ENCODE measurements at regions not wholly inside any gene's neighbourhood (a gene's known extent, or its start where the extent isn't known, plus 50 kb on each side); places are given as distances from the start of the nearest gene placed in this dataset.

DNA sequence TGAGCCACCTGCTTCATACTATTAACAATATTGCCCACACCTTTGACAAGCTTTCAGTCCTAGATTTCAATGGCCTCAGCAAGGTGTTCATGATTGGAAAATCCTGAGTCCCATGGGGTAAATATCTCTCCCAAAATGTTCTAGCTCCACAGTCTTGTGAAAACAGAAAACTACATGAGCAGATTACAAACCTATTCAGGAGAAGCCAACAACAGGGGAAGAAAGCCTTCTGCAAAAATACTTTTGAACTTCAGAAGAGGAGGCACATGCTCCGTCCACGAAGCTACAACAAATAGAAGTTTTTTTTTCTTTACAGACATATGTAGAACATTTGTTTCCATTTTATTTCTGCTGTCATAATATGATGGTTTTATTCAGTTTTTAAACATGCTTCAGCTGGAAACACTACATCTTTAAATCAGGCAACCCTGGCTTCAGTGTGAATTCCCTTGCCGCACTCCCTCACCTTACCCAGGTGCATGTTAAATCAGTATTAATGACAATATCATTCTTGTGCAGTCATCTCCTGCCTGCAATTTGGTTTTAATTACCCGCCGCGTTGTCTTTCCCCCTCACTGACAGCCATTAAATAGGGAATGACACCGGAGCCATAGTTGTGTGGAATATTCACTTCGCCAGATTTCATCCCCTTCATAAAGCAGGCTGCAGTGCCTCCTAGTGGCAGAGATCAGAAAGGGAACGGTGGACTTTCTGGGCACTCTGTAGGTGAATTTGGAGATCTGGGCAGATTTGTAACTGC lies 725.5 kb upstream of the ARRDC4 start:
- Histone ChIP-seq H3K27me3 (no peaks in the 10 kb centered on the region), H3K4me1 (no peaks in the 10 kb centered on the region), H3K9me3 (no peaks in the 10 kb centered on the region), H3K36me3 (no peaks in the 10 kb centered on the region), H3K27ac (no peak overlapping the region), H3K4me3 (no peak overlapping the region)
- TF ChIP-seq, protein P1, sequence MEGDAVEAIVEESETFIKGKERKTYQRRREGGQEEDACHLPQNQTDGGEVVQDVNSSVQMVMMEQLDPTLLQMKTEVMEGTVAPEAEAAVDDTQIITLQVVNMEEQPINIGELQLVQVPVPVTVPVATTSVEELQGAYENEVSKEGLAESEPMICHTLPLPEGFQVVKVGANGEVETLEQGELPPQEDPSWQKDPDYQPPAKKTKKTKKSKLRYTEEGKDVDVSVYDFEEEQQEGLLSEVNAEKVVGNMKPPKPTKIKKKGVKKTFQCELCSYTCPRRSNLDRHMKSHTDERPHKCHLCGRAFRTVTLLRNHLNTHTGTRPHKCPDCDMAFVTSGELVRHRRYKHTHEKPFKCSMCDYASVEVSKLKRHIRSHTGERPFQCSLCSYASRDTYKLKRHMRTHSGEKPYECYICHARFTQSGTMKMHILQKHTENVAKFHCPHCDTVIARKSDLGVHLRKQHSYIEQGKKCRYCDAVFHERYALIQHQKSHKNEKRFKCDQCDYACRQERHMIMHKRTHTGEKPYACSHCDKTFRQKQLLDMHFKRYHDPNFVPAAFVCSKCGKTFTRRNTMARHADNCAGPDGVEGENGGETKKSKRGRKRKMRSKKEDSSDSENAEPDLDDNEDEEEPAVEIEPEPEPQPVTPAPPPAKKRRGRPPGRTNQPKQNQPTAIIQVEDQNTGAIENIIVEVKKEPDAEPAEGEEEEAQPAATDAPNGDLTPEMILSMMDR (IDR thresholded peaks at IDR 0.05) = peak; percentile 44 to 70 (median 70)
- intact Hi-C loops (cut with DNase I) = loop anchor here (10.0 kb wide), 1 partner anchor 1980 kb away; no protein-coding TSS in a partner anchor
- DNase-seq (ENCODE audit: low spot score in 2 of 2) = no peak

DNA sequence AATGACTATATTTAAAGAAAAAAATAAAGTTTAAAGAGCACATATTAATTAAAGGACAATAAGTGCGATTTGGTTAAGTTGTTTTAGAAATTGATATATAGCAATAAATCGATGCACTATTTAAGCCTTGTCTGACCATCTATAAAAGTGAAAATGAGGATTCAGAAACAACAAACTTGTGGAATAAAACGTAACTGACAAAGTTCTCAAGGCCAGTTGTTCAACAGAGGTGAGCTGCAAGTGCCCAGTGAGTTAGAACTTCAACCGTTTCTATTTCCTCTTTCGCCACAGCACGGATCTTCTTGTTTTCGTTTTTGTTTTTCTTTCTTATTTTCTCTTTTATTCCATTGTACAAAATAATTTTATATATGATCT lies 724.9 kb upstream of the ARRDC4 start:
- Histone ChIP-seq H3K4me3 (no peak overlapping the region), H3K27me3 (no peaks in the 10 kb centered on the region), H3K9me3 (no peaks in the 10 kb centered on the region), H3K27ac (no peak overlapping the region), H3K4me1 (no peaks in the 10 kb centered on the region), H3K36me3 (no peaks in the 10 kb centered on the region)
- no peak for DNase-seq (ENCODE audit: low spot score in 2 of 2)
- intact Hi-C loops (cut with DNase I) = loop anchor here (10.0 kb wide), 1 partner anchor 1981 kb away; no protein-coding TSS in a partner anchor
- TF ChIP-seq, protein P1 (IDR thresholded peaks at IDR 0.05) = no peak

DNA sequence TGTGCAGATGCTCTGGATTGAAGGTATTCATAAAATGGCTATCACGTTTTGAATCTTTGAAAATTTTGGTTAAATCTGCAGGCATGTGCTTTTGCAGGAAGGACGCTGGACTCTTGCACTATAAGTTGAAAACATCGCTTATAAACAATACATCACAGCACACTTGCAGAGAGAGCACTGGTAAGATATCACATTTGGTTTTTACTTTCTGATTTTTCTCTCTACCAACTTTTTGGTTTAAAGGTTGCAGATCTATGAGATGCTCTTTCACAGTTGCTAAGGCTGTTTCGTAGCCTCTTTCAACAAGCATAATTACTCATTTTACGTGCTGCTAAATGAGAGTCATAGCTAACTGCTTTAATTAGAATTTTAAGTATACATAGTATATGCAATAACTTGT lies 724.4 kb upstream of the ARRDC4 start:
- intact Hi-C loops (cut with DNase I) = loop anchor here (10.0 kb wide), 1 partner anchor 1981 kb away; no protein-coding TSS in a partner anchor
- Histone ChIP-seq H3K4me1 (no peaks in the 10 kb centered on the region), H3K4me3 (no peak overlapping the region), H3K27me3 (no peaks in the 10 kb centered on the region), H3K27ac (no peak overlapping the region), H3K36me3 (no peaks in the 10 kb centered on the region), H3K9me3 (no peaks in the 10 kb centered on the region)
- no peak for DNase-seq (ENCODE audit: low spot score in 2 of 2)
- TF ChIP-seq, protein P1 (IDR thresholded peaks at IDR 0.05) = no peak

DNA sequence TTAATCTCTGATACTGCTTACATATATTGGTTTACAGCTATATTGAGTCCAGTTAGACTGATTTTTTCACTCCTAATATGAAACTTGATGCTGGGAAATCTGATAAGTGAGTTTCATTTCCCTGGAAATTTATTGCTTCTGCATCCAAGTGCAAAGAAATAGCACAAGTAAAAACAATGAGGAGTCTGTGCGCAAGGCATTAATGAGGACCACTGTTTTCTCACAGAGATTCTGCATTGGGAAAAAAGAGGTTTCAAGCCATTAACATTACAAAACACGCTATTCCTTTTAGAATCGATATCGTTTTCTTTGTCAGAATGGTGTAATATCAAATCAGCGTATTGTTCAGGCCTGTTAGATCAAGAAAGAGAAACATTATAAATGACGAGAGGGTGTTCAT lies 723.3 kb upstream of the ARRDC4 start:
- Histone ChIP-seq H3K9me3 (no peaks in the 10 kb centered on the region), H3K27ac (no peak overlapping the region), H3K4me3 (no peak overlapping the region), H3K4me1 (no peaks in the 10 kb centered on the region), H3K27me3 (no peaks in the 10 kb centered on the region), H3K36me3 (no peaks in the 10 kb centered on the region)
- DNase-seq (ENCODE audit: low spot score in 2 of 2) = no peak
- TF ChIP-seq, protein P1 (IDR thresholded peaks at IDR 0.05) = no peak
- intact Hi-C loops (cut with DNase I) = loop anchor here (10.0 kb wide), 1 partner anchor 1982 kb away; no protein-coding TSS in a partner anchor

DNA sequence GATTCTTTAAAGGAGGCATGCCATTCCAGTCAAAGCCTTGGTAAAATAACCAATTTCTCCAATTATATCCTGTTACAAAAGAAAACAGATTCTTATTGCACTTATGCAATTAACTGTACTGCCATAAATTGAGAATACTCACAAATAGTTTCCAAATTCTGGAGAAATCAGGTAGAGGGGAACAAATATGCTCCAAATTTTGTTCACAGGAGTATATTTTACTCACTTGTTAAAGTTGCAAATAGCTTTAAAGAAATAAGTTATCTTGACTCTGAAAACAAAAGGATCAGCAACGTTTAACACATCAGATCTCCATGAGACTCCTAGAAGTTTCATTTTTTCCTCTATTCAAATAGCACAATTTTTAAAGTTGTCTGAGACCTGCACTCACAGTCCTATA lies 712.1 kb upstream of the ARRDC4 start:
- DNase-seq (ENCODE audit: low spot score in 2 of 2) = no peak
- Histone ChIP-seq H3K27ac (no peak overlapping the region), H3K4me1 (no peaks in the 10 kb centered on the region), H3K36me3 (no peaks in the 10 kb centered on the region), H3K27me3 (no peaks in the 10 kb centered on the region), H3K4me3 (no peak overlapping the region), H3K9me3 (no peaks in the 10 kb centered on the region)
- TF ChIP-seq, protein P1 (IDR thresholded peaks at IDR 0.05) = no peak
- intact Hi-C loops (cut with DNase I) = no loop called here
